GM23338 (cell line): ENCODE measurements at regions not wholly inside any gene's neighbourhood (a gene's known extent, or its start where the extent isn't known, plus 50 kb on each side); places are given as distances from the start of the nearest gene placed in this dataset.

ENCODE experiments used
- CREB1 ChIP-seq: fragments of 250-450 bp; sonication (Bioruptor Pico); IDR thresholded peaks from 2 replicates; pipeline ENCODE4 v1.5.0; 2020; ENCODE audit warnings: low read depth, mild to moderate bottlenecking, moderate library complexity
- EZH2 ChIP-seq: fragments of 200-600 bp; sonication (generic); IDR thresholded peaks from one replicate; pipeline ENCODE4 v1.8.0; 2017; ENCODE audit warnings: antibody characterized with exemption, mild to moderate bottlenecking, low read depth; ENCODE audit not compliant: unreplicated experiment
- JUNB ChIP-seq: IDR thresholded peaks from one replicate; pipeline ENCODE4 v1.6.1; 2016; ENCODE audit warnings: antibody characterized with exemption; ENCODE audit not compliant: unreplicated experiment
- POLR2AphosphoS5 ChIP-seq: IDR thresholded peaks from 2 replicates; pipeline ENCODE4 v1.6.1; 2016; ENCODE audit warnings: antibody characterized with exemption, low read depth
- TF ChIP-seq, protein P1 (sequence below), 2 experiments: fragments of 200-600 bp in 1 of 2; sonication (generic) in 1 of 2; conservative IDR thresholded peaks; 2 replicates each; pipeline versions ENCODE4 v1.5.1 to v1.6.1; 2016 to 2017; ENCODE audit warnings: antibody characterized with exemption in 2 of 2, low read depth in 2 of 2, mild to moderate bottlenecking in 2 of 2, moderate library complexity in 1 of 2

- TF ChIP-seq, protein P1, sequence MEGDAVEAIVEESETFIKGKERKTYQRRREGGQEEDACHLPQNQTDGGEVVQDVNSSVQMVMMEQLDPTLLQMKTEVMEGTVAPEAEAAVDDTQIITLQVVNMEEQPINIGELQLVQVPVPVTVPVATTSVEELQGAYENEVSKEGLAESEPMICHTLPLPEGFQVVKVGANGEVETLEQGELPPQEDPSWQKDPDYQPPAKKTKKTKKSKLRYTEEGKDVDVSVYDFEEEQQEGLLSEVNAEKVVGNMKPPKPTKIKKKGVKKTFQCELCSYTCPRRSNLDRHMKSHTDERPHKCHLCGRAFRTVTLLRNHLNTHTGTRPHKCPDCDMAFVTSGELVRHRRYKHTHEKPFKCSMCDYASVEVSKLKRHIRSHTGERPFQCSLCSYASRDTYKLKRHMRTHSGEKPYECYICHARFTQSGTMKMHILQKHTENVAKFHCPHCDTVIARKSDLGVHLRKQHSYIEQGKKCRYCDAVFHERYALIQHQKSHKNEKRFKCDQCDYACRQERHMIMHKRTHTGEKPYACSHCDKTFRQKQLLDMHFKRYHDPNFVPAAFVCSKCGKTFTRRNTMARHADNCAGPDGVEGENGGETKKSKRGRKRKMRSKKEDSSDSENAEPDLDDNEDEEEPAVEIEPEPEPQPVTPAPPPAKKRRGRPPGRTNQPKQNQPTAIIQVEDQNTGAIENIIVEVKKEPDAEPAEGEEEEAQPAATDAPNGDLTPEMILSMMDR (conservative IDR thresholded peaks at IDR 0.05; ENCODE audit: low read depth in 2 of 2), result no peak
- TF ChIP-seq EZH2, result no peak
- TF ChIP-seq POLR2AphosphoS5, result no peak
- no peak for TF ChIP-seq CREB1 (CRISPR knock-in tag)
- TF ChIP-seq JUNB, result no peak
Measured at GRCh38 chr20:61030130-61030529, 221.9 kb upstream of the CDH4 start.
